WTC11 (cell line): ENCODE measurements at regions not wholly inside any gene's neighbourhood (a gene's known extent, or its start where the extent isn't known, plus 50 kb on each side); places are given as distances from the start of the nearest gene placed in this dataset.

Experiments used
- ATAC-seq: fragments of 200-7000 bp; cut with Tn5 transposase; 2 replicates; pipeline ENCODE4 v1.10.0; 2021; ENCODE audit warnings: mild to moderate bottlenecking, moderate library complexity
- CTCF ChIA-PET: fragments of 300-600 bp; sonication (Branson Sonifier 250); formaldehyde crosslinking; loops from one replicate; lab custom pipeline; 2021; ENCODE audit warnings: antibody characterized with exemption; lab: Charles Lee
- POLR2A ChIA-PET: fragments of 350-600 bp; sonication (Branson Sonifier 250); formaldehyde crosslinking; loops from one replicate; lab custom pipeline; 2021; ENCODE audit warnings: antibody characterized with exemption; lab: Charles Lee
- DNase-seq: peaks from one replicate; pipeline ENCODE4 v3.0.0; 2021; ENCODE audit warnings: low spot score
- H3K27ac Mint-ChIP-seq: 2 replicates; pipeline ENCODE4 v1.8.0; 2021; ENCODE audit warnings: mixed read lengths
- H3K27me3 Mint-ChIP-seq: 2 replicates; pipeline ENCODE4 v1.8.0; 2021; ENCODE audit warnings: low read depth, mild to moderate bottlenecking, moderate library complexity, mixed read lengths
- H3K36me3 Mint-ChIP-seq: 2 replicates; pipeline ENCODE4 v1.8.0; 2021; ENCODE audit warnings: mixed read lengths
- H3K4me1 Mint-ChIP-seq: 2 replicates; pipeline ENCODE4 v1.8.0; 2022; ENCODE audit warnings: mixed read lengths
- H3K4me3 Mint-ChIP-seq: 2 replicates; pipeline ENCODE4 v1.8.0; 2021; ENCODE audit warnings: mild to moderate bottlenecking, moderate library complexity, mixed read lengths
- H3K9me3 Mint-ChIP-seq: 2 replicates; pipeline ENCODE4 v1.8.0; 2021; ENCODE audit warnings: mixed read lengths
- ARID4B ChIP-seq: sonication (generic); formaldehyde crosslinking; IDR thresholded peaks from 2 replicates; pipeline ENCODE4 v1.8.0; 2023; ENCODE audit warnings: missing genetic modification reagents, mild to moderate bottlenecking, borderline replicate concordance
- ATF1 ChIP-seq: sonication (generic); formaldehyde crosslinking; IDR thresholded peaks from 2 replicates; pipeline ENCODE4 v1.8.1; 2023; ENCODE audit warnings: mild to moderate bottlenecking, moderate library complexity, missing genetic modification reagents
- ERG ChIP-seq: fragments of 250-450 bp; sonication (Bioruptor Pico); IDR thresholded peaks from 2 replicates; pipeline ENCODE4 v1.8.0; 2021; ENCODE audit warnings: mild to moderate bottlenecking
- ESRRA ChIP-seq: sonication (generic); formaldehyde crosslinking; IDR thresholded peaks from 2 replicates; pipeline ENCODE4 v1.8.1; 2022; ENCODE audit warnings: mild to moderate bottlenecking, missing genetic modification reagents, borderline replicate concordance
- ETV6 ChIP-seq: sonication (generic); formaldehyde crosslinking; IDR thresholded peaks from 2 replicates; pipeline ENCODE4 v1.8.1; 2022; ENCODE audit warnings: mild to moderate bottlenecking, missing genetic modification reagents
- FOXK1 ChIP-seq: sonication (generic); formaldehyde crosslinking; IDR thresholded peaks from 2 replicates; pipeline ENCODE4 v1.8.0; 2022; ENCODE audit warnings: mild to moderate bottlenecking, moderate library complexity, missing genetic modification reagents
- HMGA2 ChIP-seq: fragments of 250-450 bp; sonication (Bioruptor Pico); IDR thresholded peaks from 2 replicates; pipeline ENCODE4 v1.4.0; 2021; ENCODE audit warnings: mild to moderate bottlenecking, moderate library complexity
- IRF1 ChIP-seq: sonication (generic); formaldehyde crosslinking; IDR thresholded peaks from 2 replicates; pipeline ENCODE4 v1.8.0; 2023; ENCODE audit warnings: missing genetic modification reagents
- IRF2 ChIP-seq: sonication (generic); formaldehyde crosslinking; IDR thresholded peaks from 2 replicates; pipeline ENCODE4 v1.8.0; 2022; ENCODE audit warnings: low read depth, missing genetic modification reagents, borderline replicate concordance
- MLX ChIP-seq: sonication (generic); formaldehyde crosslinking; IDR thresholded peaks from 2 replicates; pipeline ENCODE4 v1.8.1; 2023; ENCODE audit warnings: mild to moderate bottlenecking, missing genetic modification reagents, moderate library complexity
- MXD4 ChIP-seq: fragments of 250-450 bp; sonication (Bioruptor Pico); IDR thresholded peaks from 2 replicates; pipeline ENCODE4 v1.8.0; 2021; ENCODE audit warnings: mild to moderate bottlenecking, moderate library complexity, borderline replicate concordance
- NFE2L1 ChIP-seq: sonication (generic); formaldehyde crosslinking; IDR thresholded peaks from 2 replicates; pipeline ENCODE4 v1.8.1; 2023; ENCODE audit warnings: missing genetic modification reagents
- PRDM15 ChIP-seq: sonication (generic); formaldehyde crosslinking; IDR thresholded peaks from 2 replicates; pipeline ENCODE4 v1.8.0; 2022; ENCODE audit warnings: missing genetic modification reagents
- RORB ChIP-seq: fragments of 250-450 bp; sonication (Bioruptor Pico); IDR thresholded peaks from 2 replicates; pipeline ENCODE4 v1.9.0; 2021; ENCODE audit warnings: mild to moderate bottlenecking
- TCF7 ChIP-seq: sonication (generic); formaldehyde crosslinking; IDR thresholded peaks from 2 replicates; pipeline ENCODE4 v1.8.0; 2022; ENCODE audit warnings: mild to moderate bottlenecking, low read depth, missing genetic modification reagents, moderate library complexity
- ZNF281 ChIP-seq: sonication (generic); formaldehyde crosslinking; IDR thresholded peaks from 2 replicates; pipeline ENCODE4 v1.8.0; 2023; ENCODE audit warnings: mild to moderate bottlenecking, missing genetic modification reagents
- ZNF317 ChIP-seq: sonication (generic); formaldehyde crosslinking; IDR thresholded peaks from 2 replicates; pipeline ENCODE4 v1.8.1; 2023; ENCODE audit warnings: low read depth, mild to moderate bottlenecking, moderate library complexity, missing genetic modification reagents, borderline replicate concordance
- ZNF512 ChIP-seq: sonication (generic); formaldehyde crosslinking; IDR thresholded peaks from 2 replicates; pipeline ENCODE4 v1.8.1; 2022; ENCODE audit warnings: missing genetic modification reagents, borderline replicate concordance
- ZSCAN18 ChIP-seq: fragments of 250-450 bp; sonication (Bioruptor Pico); IDR thresholded peaks from 2 replicates; pipeline ENCODE4 v2.1.2; 2022; ENCODE audit warnings: mild to moderate bottlenecking, moderate library complexity

- Mint-ChIP-seq H3K4me3 (no peak overlapping the region), H3K9me3 (peaks cover 3% of the 10 kb centered on the region; the same call in 1 of the 2 replicates), H3K27me3 (no peaks in the 10 kb centered on the region; the same call in 1 of the 2 replicates), H3K36me3 (no peaks in the 10 kb centered on the region), H3K27ac (no peak overlapping the region), H3K4me1 (no peaks in the 10 kb centered on the region)
- TF ChIP-seq ETV6 (CRISPR knock-in tag) (no peak), HMGA2 (CRISPR knock-in tag) (no peak), FOXK1 (CRISPR knock-in tag) (no peak), NFE2L1 (no peak), ZSCAN18 (CRISPR knock-in tag) (no peak), MLX (no peak), MXD4 (no peak), RORB (no peak), ARID4B (CRISPR knock-in tag) (no peak), ZNF317 (CRISPR knock-in tag) (no peak), ERG (no peak), IRF2 (CRISPR knock-in tag) (no peak)
- ChIA-PET POLR2A (no interaction called here), CTCF (no interaction called here)
- ATAC-seq (no peak), DNase-seq (no peak)
These were observed 201.1 kb upstream of the CNR1 start for GRCh38 chr6:88367248-88367647.

GRCh38 chr6:88366672-88367071, 200.5 kb upstream of the CNR1 start:
- Mint-ChIP-seq H3K27ac (no peak overlapping the region), H3K4me1 (peaks cover 3% of the 10 kb centered on the region), H3K9me3 (peaks cover 3% of the 10 kb centered on the region; the same call in 1 of the 2 replicates), H3K36me3 (no peaks in the 10 kb centered on the region), H3K4me3 (no peak overlapping the region), H3K27me3 (no peaks in the 10 kb centered on the region; the same call in 1 of the 2 replicates)
- ATAC-seq (no peak), DNase-seq (no peak)
- POLR2A ChIA-PET: no interaction called here
- CTCF ChIA-PET: no interaction called here
- TF ChIP-seq ATF1 (no peak), ZNF281 (CRISPR knock-in tag) (no peak), TCF7 (no peak), IRF1 (CRISPR knock-in tag) (no peak), PRDM15 (no peak), ESRRA (CRISPR knock-in tag) (no peak), ZNF512 (CRISPR knock-in tag) (no peak)
